ENCODE measurements at regions not wholly inside any gene's neighbourhood (a gene's known extent, or its start where the extent isn't known, plus 50 kb on each side); places are given as distances from the start of the nearest gene placed in this dataset.

DNA sequence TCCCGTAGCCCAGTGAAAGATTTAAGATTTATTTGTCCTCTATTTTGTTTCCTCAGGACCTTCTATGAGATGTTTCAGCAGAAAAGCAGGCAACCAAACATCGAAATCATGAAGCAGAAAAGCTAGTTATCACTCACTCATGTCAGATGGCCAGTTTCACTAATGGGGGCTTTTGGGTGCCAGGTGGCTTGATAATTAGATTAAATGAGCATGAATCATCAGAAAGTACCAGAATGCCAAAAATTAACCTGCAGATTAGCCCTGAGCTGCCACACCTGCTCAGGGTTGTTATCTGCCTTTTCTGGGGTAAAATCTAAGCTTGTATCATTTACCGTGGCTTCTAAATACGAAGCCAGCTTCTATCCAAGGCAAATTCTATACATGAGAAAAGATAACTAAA lies 1017.5 kb downstream of the XPNPEP1 start:
- DNase-seq = no peak

DNA sequence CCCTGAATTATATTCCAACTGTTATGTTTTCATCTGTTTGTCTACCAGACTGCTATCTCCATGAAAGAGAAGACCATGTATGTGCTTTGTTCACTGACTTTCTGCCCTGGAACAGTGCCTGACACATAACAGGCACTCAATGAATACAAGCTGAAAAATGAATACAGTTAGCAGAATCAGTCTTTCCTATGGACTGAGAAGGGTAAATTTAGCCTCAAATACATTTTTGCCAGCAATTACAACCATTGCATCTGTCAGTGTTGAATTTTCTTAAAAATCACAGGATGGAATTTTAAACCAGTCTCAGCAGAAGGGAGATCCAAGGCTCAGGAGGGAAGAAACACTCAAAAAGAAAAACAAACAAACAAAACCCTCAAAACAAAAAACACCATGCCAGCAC lies 1018.1 kb downstream of the XPNPEP1 start:
- H3K4me1 ChIP-seq (ENCODE audit: control extremely low read depth in 1 of 4, control insufficient read depth in 4 of 4, insufficient read depth in 4 of 4, low read length in 3 of 4) = no peaks in the 10 kb centered on the region
- ChIA-PET CTCF (no interaction called here), POLR2A (no interaction called here)
- H3K9me3 ChIP-seq (ENCODE audit: control extremely low read depth in 1 of 5, control insufficient read depth in 4 of 5, insufficient read depth in 2 of 5, low read depth in 1 of 5, low read length in 4 of 5) = no peaks in the 10 kb centered on the region
- H3K36me3 ChIP-seq (ENCODE audit: control insufficient read depth in 4 of 4, insufficient read depth in 4 of 4, low read length in 3 of 4) = no peaks in the 10 kb centered on the region
- no peak for DNase-seq
- no peak overlapping the region for H3K4me3 ChIP-seq (ENCODE audit: control insufficient read depth in 1 of 7, extremely low read depth in 1 of 7, insufficient read depth in 4 of 7, low read depth in 2 of 7, low read length in 6 of 7)
- no peak overlapping the region for H3K27ac ChIP-seq (ENCODE audit: insufficient read depth in 1 of 2, low read depth in 1 of 2, low read length in 2 of 2, poor library complexity in 1 of 2, severe bottlenecking in 2 of 2)
- peaks cover 0 to 10% (median under 1%) of the 10 kb centered on the region in 5 experiments for H3K27me3 ChIP-seq (replicated peaks in 2 of 5; ENCODE audit: control insufficient read depth in 4 of 5, insufficient read depth in 5 of 5, low read length in 4 of 5)

More for the DNA sequence above, 1017.5 kb downstream of the XPNPEP1 start:
- Histone ChIP-seq H3K27me3 (replicated peaks in 2 of 5; ENCODE audit: control insufficient read depth in 4 of 5, insufficient read depth in 5 of 5, low read length in 4 of 5) (peaks cover 0 to 14% (median 5%) of the 10 kb centered on the region in 5 experiments), H3K9me3 (ENCODE audit: control extremely low read depth in 1 of 5, control insufficient read depth in 4 of 5, insufficient read depth in 2 of 5, low read depth in 1 of 5, low read length in 4 of 5) (no peaks in the 10 kb centered on the region), H3K4me3 (ENCODE audit: control insufficient read depth in 1 of 7, extremely low read depth in 1 of 7, insufficient read depth in 4 of 7, low read depth in 2 of 7, low read length in 6 of 7) (no peak overlapping the region), H3K36me3 (ENCODE audit: control insufficient read depth in 4 of 4, insufficient read depth in 4 of 4, low read length in 3 of 4) (no peaks in the 10 kb centered on the region), H3K4me1 (ENCODE audit: control extremely low read depth in 1 of 4, control insufficient read depth in 4 of 4, insufficient read depth in 4 of 4, low read length in 3 of 4) (no peaks in the 10 kb centered on the region), H3K27ac (ENCODE audit: insufficient read depth in 1 of 2, low read depth in 1 of 2, low read length in 2 of 2, poor library complexity in 1 of 2, severe bottlenecking in 2 of 2) (no peak overlapping the region)
- ChIA-PET POLR2A (no interaction called here), CTCF (no interaction called here)
- 57% methylated on average over 1 of the region's 4 CpGs for WGBS (ENCODE audit: insufficient coverage)

- CTCF ChIA-PET = interaction anchor here (0.9 kb wide), 1 partner anchor 23 kb away, joined by 3 read pairs; no protein-coding TSS in a partner anchor
- no peaks in the 10 kb centered on the region for H3K4me1 ChIP-seq (ENCODE audit: control extremely low read depth in 1 of 4, control insufficient read depth in 4 of 4, insufficient read depth in 4 of 4, low read length in 3 of 4)
- H3K36me3 ChIP-seq (ENCODE audit: control insufficient read depth in 4 of 4, insufficient read depth in 4 of 4, low read length in 3 of 4) = no peaks in the 10 kb centered on the region
- POLR2A ChIA-PET = no interaction called here
- H3K27me3 ChIP-seq (replicated peaks in 2 of 5; ENCODE audit: control insufficient read depth in 4 of 5, insufficient read depth in 5 of 5, low read length in 4 of 5) = peaks cover 0 to 6% (median 0%) of the 10 kb centered on the region in 5 experiments
- no peak overlapping the region for H3K27ac ChIP-seq (ENCODE audit: insufficient read depth in 1 of 2, low read depth in 1 of 2, low read length in 2 of 2, poor library complexity in 1 of 2, severe bottlenecking in 2 of 2)
- H3K4me3 ChIP-seq (ENCODE audit: control insufficient read depth in 1 of 7, extremely low read depth in 1 of 7, insufficient read depth in 4 of 7, low read depth in 2 of 7, low read length in 6 of 7) = no peak overlapping the region
- WGBS (ENCODE audit: insufficient coverage) = 82% methylated on average over 4 of the region's 5 CpGs
- no peaks in the 10 kb centered on the region for H3K9me3 ChIP-seq (ENCODE audit: control extremely low read depth in 1 of 5, control insufficient read depth in 4 of 5, insufficient read depth in 2 of 5, low read depth in 1 of 5, low read length in 4 of 5)
- no peak for DNase-seq
Measured at GRCh38 chr10:108904163-108904838, 1019.0 kb downstream of the XPNPEP1 start.

- Histone ChIP-seq H3K4me1 (ENCODE audit: control extremely low read depth in 1 of 4, control insufficient read depth in 4 of 4, insufficient read depth in 4 of 4, low read length in 3 of 4) (no peaks in the 10 kb centered on the region), H3K9me3 (ENCODE audit: control extremely low read depth in 1 of 5, control insufficient read depth in 4 of 5, insufficient read depth in 2 of 5, low read depth in 1 of 5, low read length in 4 of 5) (no peaks in the 10 kb centered on the region), H3K27me3 (replicated peaks in 2 of 5; ENCODE audit: control insufficient read depth in 4 of 5, insufficient read depth in 5 of 5, low read length in 4 of 5) (peaks cover 0 to 3% (median 0%) of the 10 kb centered on the region in 5 experiments), H3K27ac (ENCODE audit: insufficient read depth in 1 of 2, low read depth in 1 of 2, low read length in 2 of 2, poor library complexity in 1 of 2, severe bottlenecking in 2 of 2) (no peak overlapping the region), H3K36me3 (ENCODE audit: control insufficient read depth in 4 of 4, insufficient read depth in 4 of 4, low read length in 3 of 4) (no peaks in the 10 kb centered on the region), H3K4me3 (ENCODE audit: control insufficient read depth in 1 of 7, extremely low read depth in 1 of 7, insufficient read depth in 4 of 7, low read depth in 2 of 7, low read length in 6 of 7) (no peak overlapping the region)
- ChIA-PET CTCF (interaction anchor here (0.9 kb wide), 1 partner anchor 25 kb away, joined by 3 read pairs; no protein-coding TSS in a partner anchor), POLR2A (no interaction called here)
- DNase-seq = no peak
- 71% methylated on average over 1 of the region's 6 CpGs for WGBS (ENCODE audit: insufficient coverage)
Measured at GRCh38 chr10:108902619-108903285, 1020.6 kb downstream of the XPNPEP1 start.

DNA sequence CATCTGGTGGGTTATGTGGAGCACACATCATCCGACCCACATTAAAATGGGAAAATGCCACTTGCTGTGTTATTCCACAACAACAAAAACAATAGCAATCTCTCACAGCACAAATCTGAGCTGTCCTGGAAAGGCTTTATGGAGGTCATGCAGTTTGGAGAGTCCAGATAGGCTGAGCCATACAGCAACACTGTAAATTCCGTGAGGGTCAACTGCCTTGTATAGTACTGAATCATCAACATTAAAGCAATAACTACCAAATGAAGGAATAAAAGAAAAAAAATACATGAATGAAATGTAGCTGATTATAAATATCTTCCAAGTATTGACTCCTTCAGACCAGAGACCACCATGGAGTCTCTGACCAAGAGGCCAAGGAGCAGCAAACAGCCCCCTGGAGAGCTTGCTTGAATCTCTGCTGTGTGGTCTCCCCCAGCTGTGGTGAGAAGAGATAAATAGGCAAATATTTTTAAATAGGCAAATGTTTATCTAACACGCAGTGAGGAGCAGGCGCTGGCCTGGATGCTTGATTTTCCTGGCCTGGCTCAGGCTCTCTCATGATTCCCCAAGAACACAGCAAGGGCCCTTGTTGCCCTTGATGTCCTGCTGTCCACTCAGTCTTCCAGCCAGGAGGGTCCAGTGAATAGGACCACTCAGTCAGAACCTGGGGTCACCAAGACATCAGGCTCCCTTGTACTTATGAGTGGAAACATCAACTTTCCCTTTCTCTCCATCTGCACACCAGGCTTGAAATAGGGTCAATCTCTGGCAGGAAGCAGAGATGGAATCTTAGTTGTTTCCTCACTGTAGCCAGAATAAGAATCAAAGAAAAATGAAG lies 1021.3 kb downstream of the XPNPEP1 start:
- no peak for DNase-seq
- POLR2A ChIA-PET = no interaction called here
- CTCF ChIA-PET = no interaction called here
- H3K4me3 ChIP-seq (ENCODE audit: control insufficient read depth in 1 of 7, extremely low read depth in 1 of 7, insufficient read depth in 4 of 7, low read depth in 2 of 7, low read length in 6 of 7) = no peak overlapping the region
- H3K27me3 ChIP-seq (replicated peaks in 2 of 5; ENCODE audit: control insufficient read depth in 4 of 5, insufficient read depth in 5 of 5, low read length in 4 of 5) = peaks cover 0 to 2% (median 0%) of the 10 kb centered on the region in 5 experiments
- no peaks in the 10 kb centered on the region for H3K36me3 ChIP-seq (ENCODE audit: control insufficient read depth in 4 of 4, insufficient read depth in 4 of 4, low read length in 3 of 4)
- H3K27ac ChIP-seq (ENCODE audit: insufficient read depth in 1 of 2, low read depth in 1 of 2, low read length in 2 of 2, poor library complexity in 1 of 2, severe bottlenecking in 2 of 2) = no peak overlapping the region
- H3K4me1 ChIP-seq (ENCODE audit: control extremely low read depth in 1 of 4, control insufficient read depth in 4 of 4, insufficient read depth in 4 of 4, low read length in 3 of 4) = no peaks in the 10 kb centered on the region
- WGBS (ENCODE audit: insufficient coverage) = 97% methylated on average over 3 of the region's 4 CpGs
- no peaks in the 10 kb centered on the region for H3K9me3 ChIP-seq (ENCODE audit: control extremely low read depth in 1 of 5, control insufficient read depth in 4 of 5, insufficient read depth in 2 of 5, low read depth in 1 of 5, low read length in 4 of 5)

DNA sequence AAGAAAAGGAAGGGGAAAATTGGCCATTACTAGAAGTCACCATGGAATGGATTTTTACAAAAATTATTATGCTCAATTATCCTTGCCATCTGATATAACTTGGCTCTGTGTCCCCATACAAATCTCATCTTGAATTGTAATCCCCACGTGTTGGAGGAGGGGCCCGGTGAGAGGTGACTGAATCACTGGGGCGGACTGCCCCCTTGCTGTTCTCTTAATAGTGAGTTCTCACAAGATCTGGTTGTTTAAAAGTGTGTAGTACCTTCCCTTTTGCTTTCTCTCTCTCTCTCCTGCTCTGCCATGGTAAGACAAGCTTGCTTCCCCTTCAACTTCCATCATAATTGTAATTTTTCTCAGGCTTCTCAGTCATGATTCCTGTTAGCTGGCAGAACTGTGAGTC lies 1023.6 kb downstream of the XPNPEP1 start:
- H3K27ac ChIP-seq (ENCODE audit: insufficient read depth in 1 of 2, low read depth in 1 of 2, low read length in 2 of 2, poor library complexity in 1 of 2, severe bottlenecking in 2 of 2) = no peak overlapping the region
- H3K36me3 ChIP-seq (ENCODE audit: control insufficient read depth in 4 of 4, insufficient read depth in 4 of 4, low read length in 3 of 4) = no peaks in the 10 kb centered on the region
- H3K9me3 ChIP-seq (ENCODE audit: control extremely low read depth in 1 of 5, control insufficient read depth in 4 of 5, insufficient read depth in 2 of 5, low read depth in 1 of 5, low read length in 4 of 5) = no peaks in the 10 kb centered on the region
- no peaks in the 10 kb centered on the region for H3K27me3 ChIP-seq (replicated peaks in 2 of 5; ENCODE audit: control insufficient read depth in 4 of 5, insufficient read depth in 5 of 5, low read length in 4 of 5)
- CTCF ChIA-PET = no interaction called here
- H3K4me3 ChIP-seq (ENCODE audit: control insufficient read depth in 1 of 7, extremely low read depth in 1 of 7, insufficient read depth in 4 of 7, low read depth in 2 of 7, low read length in 6 of 7) = no peak overlapping the region
- no peak for DNase-seq
- POLR2A ChIA-PET = no interaction called here
- H3K4me1 ChIP-seq (ENCODE audit: control extremely low read depth in 1 of 4, control insufficient read depth in 4 of 4, insufficient read depth in 4 of 4, low read length in 3 of 4) = no peaks in the 10 kb centered on the region
- WGBS (ENCODE audit: insufficient coverage) = no CpG with 5 or more reads among the region's 3 CpGs

All from common myeloid progenitor, CD34-positive (primary cell).